Neural progenitor cell (in vitro differentiated cells): ENCODE measurements at regions not wholly inside any gene's neighbourhood (a gene's known extent, or its start where the extent isn't known, plus 50 kb on each side); places are given as distances from the start of the nearest gene placed in this dataset.

ENCODE experiments used
- EZH2phosphoT487 ChIP-seq: fragments of 200-600 bp; sonication (generic); IDR thresholded peaks from 2 replicates; pipeline ENCODE4 v1.6.1; 2017; ENCODE audit warnings: antibody characterized with exemption
- TF ChIP-seq, protein P1 (sequence below): fragments of 200-600 bp; sonication (generic); IDR thresholded peaks from 2 replicates; pipeline ENCODE4 v1.5.1; 2017; ENCODE audit warnings: antibody characterized with exemption, mild to moderate bottlenecking

DNA sequence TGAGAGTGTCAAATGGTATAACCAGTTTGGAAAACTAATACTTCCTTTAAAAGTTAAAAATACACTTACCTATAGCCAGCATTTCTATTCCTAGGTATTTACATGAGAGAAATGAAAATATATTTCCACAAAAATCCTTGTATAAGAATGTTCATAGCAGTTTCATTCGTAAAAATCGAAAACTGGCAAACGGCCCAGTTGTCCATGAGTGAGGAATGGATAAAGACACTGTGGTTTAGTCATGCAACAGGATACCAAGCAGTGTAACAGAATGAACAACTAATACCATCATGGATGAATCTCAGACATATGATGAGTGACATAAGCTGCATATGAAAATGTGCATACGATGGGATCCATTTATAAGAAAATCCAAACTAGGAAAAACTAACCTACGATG is 136.7 kb downstream of the MACROH2A1 start:
- TF ChIP-seq, protein P1, sequence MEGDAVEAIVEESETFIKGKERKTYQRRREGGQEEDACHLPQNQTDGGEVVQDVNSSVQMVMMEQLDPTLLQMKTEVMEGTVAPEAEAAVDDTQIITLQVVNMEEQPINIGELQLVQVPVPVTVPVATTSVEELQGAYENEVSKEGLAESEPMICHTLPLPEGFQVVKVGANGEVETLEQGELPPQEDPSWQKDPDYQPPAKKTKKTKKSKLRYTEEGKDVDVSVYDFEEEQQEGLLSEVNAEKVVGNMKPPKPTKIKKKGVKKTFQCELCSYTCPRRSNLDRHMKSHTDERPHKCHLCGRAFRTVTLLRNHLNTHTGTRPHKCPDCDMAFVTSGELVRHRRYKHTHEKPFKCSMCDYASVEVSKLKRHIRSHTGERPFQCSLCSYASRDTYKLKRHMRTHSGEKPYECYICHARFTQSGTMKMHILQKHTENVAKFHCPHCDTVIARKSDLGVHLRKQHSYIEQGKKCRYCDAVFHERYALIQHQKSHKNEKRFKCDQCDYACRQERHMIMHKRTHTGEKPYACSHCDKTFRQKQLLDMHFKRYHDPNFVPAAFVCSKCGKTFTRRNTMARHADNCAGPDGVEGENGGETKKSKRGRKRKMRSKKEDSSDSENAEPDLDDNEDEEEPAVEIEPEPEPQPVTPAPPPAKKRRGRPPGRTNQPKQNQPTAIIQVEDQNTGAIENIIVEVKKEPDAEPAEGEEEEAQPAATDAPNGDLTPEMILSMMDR = no peak
- TF ChIP-seq EZH2phosphoT487 = no peak
